Mesenchymal stem cell (in vitro differentiated cells and primary cell): ENCODE measurements at regions not wholly inside any gene's neighbourhood (a gene's known extent, or its start where the extent isn't known, plus 50 kb on each side); places are given as distances from the start of the nearest gene placed in this dataset.

Source experiments
- DNase-seq: peaks from one replicate; pipeline ENCODE4 v3.0.0-alpha.2; 2013
- H2AFZ ChIP-seq: one replicate; pipeline ENCODE4 v1.6.1; 2013; ENCODE audit warnings: low read depth, mild to moderate bottlenecking, control low read depth, inconsistent platforms, low read length, moderate library complexity
- H2AK5ac ChIP-seq: 2 replicates; pipeline ENCODE4 v1.6.1; 2013; ENCODE audit warnings: low read length, moderate library complexity, mild to moderate bottlenecking, inconsistent platforms; ENCODE audit not compliant: severe bottlenecking
- H2BK120ac ChIP-seq: one replicate; pipeline ENCODE4 v1.6.1; 2013; ENCODE audit warnings: low read depth, mild to moderate bottlenecking, inconsistent platforms, low read length, moderate library complexity
- H2BK12ac ChIP-seq, 2 experiments: one replicate each; pipeline ENCODE4 v1.6.1; 2013; ENCODE audit warnings: inconsistent platforms in 2 of 2, low read length in 2 of 2, mild to moderate bottlenecking in 2 of 2, moderate library complexity in 2 of 2, control low read depth in 1 of 2
- H2BK15ac ChIP-seq: one replicate; pipeline ENCODE4 v1.6.1; 2013; ENCODE audit warnings: mild to moderate bottlenecking, low read depth, inconsistent platforms; ENCODE audit not compliant: poor library complexity, severe bottlenecking
- H2BK5ac ChIP-seq: 2 replicates; pipeline ENCODE4 v1.6.1; 2013; ENCODE audit warnings: low read depth, mild to moderate bottlenecking, low read length, control low read depth, inconsistent platforms; ENCODE audit not compliant: poor library complexity, severe bottlenecking
- H3K14ac ChIP-seq, 2 experiments: one replicate each; pipeline ENCODE4 v1.6.1; 2013; ENCODE audit warnings: inconsistent platforms in 2 of 2, low read length in 2 of 2, control low read depth in 1 of 2, mild to moderate bottlenecking in 1 of 2, moderate library complexity in 1 of 2
- H3K18ac ChIP-seq, 2 experiments: one replicate each; pipeline ENCODE4 v1.6.1; 2013; ENCODE audit warnings: inconsistent platforms in 2 of 2, low read length in 2 of 2, control low read depth in 1 of 2, low read depth in 1 of 2, mild to moderate bottlenecking in 1 of 2
- H3K23ac ChIP-seq, 2 experiments: one replicate each; pipeline ENCODE4 v1.6.1; 2013; ENCODE audit warnings: inconsistent platforms in 2 of 2, low read length in 2 of 2, mild to moderate bottlenecking in 2 of 2, moderate library complexity in 2 of 2, control low read depth in 1 of 2
- H3K27ac ChIP-seq: 2 replicates; pipeline ENCODE4 v1.5.1; 2013; ENCODE audit warnings: mild to moderate bottlenecking, moderate library complexity, low read length, control low read depth, inconsistent platforms; ENCODE audit not compliant: poor library complexity, severe bottlenecking
- H3K27me3 ChIP-seq, 2 experiments: 2 replicates each; pipeline versions ENCODE4 v1.6.1 to v1.7.0; 2013; ENCODE audit warnings: low read length in 2 of 2, mild to moderate bottlenecking in 2 of 2, moderate library complexity in 2 of 2, control low read depth in 1 of 2, inconsistent platforms in 1 of 2; ENCODE audit not compliant: control insufficient read depth in 1 of 2, insufficient read depth in 1 of 2
- H3K36me3 ChIP-seq, 2 experiments: 2 replicates each; pipeline versions ENCODE4 v1.6.1 to v1.7.0; 2013; ENCODE audit warnings: low read length in 2 of 2, control low read depth in 1 of 2, inconsistent platforms in 1 of 2, low read depth in 1 of 2, mild to moderate bottlenecking in 1 of 2; ENCODE audit not compliant: insufficient read depth in 2 of 2, control insufficient read depth in 1 of 2
- H3K4ac ChIP-seq, 2 experiments: one replicate each; pipeline ENCODE4 v1.6.1; 2013; ENCODE audit warnings: inconsistent platforms in 2 of 2, low read length in 2 of 2, mild to moderate bottlenecking in 2 of 2, moderate library complexity in 2 of 2, control low read depth in 1 of 2, low read depth in 1 of 2
- H3K4me1 ChIP-seq: 2 replicates; pipeline ENCODE4 v1.6.1; 2013; ENCODE audit warnings: low read depth, low read length, control low read depth; ENCODE audit not compliant: control insufficient read depth, insufficient read depth
- H3K4me2 ChIP-seq: 2 replicates; pipeline ENCODE4 v1.6.1; 2013; ENCODE audit warnings: low read length, mild to moderate bottlenecking, inconsistent platforms; ENCODE audit not compliant: poor library complexity, severe bottlenecking
- H3K4me3 ChIP-seq, 2 experiments: 2 replicates each; pipeline versions ENCODE4 v1.5.1 to v1.7.0; 2013; ENCODE audit warnings: low read length in 2 of 2, mild to moderate bottlenecking in 2 of 2, control low read depth in 1 of 2, low read depth in 1 of 2; ENCODE audit not compliant: insufficient read depth in 1 of 2
- H3K79me1 ChIP-seq: replicated peaks from 2 replicates; pipeline ENCODE4 v1.6.1; 2013; ENCODE audit warnings: mild to moderate bottlenecking, control low read depth, low read length, inconsistent platforms; ENCODE audit not compliant: poor library complexity, severe bottlenecking
- H3K9ac ChIP-seq: 2 replicates; pipeline ENCODE4 v1.7.0; 2013; ENCODE audit warnings: mild to moderate bottlenecking, low read length, moderate library complexity
- H3K9me3 ChIP-seq: 2 replicates; pipeline ENCODE4 v1.7.0; 2013; ENCODE audit warnings: mild to moderate bottlenecking, low read length; ENCODE audit not compliant: control insufficient read depth
- H4K8ac ChIP-seq: one replicate; pipeline ENCODE4 v1.6.1; 2013; ENCODE audit warnings: inconsistent platforms, mild to moderate bottlenecking, low read length, moderate library complexity
- H4K91ac ChIP-seq: one replicate; pipeline ENCODE4 v1.6.1; 2013; ENCODE audit warnings: mild to moderate bottlenecking, low read length, inconsistent platforms
- WGBS: methylation state at CpG from one replicate; pipeline ENCODE4 v1.1.7; 2013; ENCODE audit warnings: mixed read lengths; 5-methylcytosine and 5-hydroxymethylcytosine counted together

GRCh38 chr5:97417986-97418385 lies 234.9 kb upstream of the RIOK2 start:
- no peak overlapping the region for H2AK5ac ChIP-seq
- no peak for DNase-seq
- no peak overlapping the region for H2BK12ac ChIP-seq
- H3K18ac ChIP-seq = no peak overlapping the region
- no peaks in the 10 kb centered on the region for H3K4me1 ChIP-seq
- no peaks in the 10 kb centered on the region for H3K36me3 ChIP-seq
- H3K9me3 ChIP-seq = no peaks in the 10 kb centered on the region
- no peak overlapping the region for H3K4ac ChIP-seq
- H3K79me1 ChIP-seq = no peaks in the 10 kb centered on the region
- H2BK5ac ChIP-seq = no peak overlapping the region
- no peak overlapping the region for H2AFZ ChIP-seq
- H3K27ac ChIP-seq = no peak overlapping the region
- H3K14ac ChIP-seq = no peak overlapping the region
- no peak overlapping the region for H3K4me3 ChIP-seq
- H2BK15ac ChIP-seq = no peak overlapping the region
- no peak overlapping the region for H3K9ac ChIP-seq
- no peak overlapping the region for H3K4me2 ChIP-seq
- H3K23ac ChIP-seq = no peak overlapping the region
- no peak overlapping the region for H4K8ac ChIP-seq
- H4K91ac ChIP-seq = no peak overlapping the region
- H2BK120ac ChIP-seq = no peak overlapping the region
- no peaks in the 10 kb centered on the region for H3K27me3 ChIP-seq

GRCh38 chr5:97418462-97418861 lies 235.4 kb upstream of the RIOK2 start:
- Histone ChIP-seq H3K4ac (no peak overlapping the region), H2BK120ac (no peak overlapping the region), H3K4me1 (no peaks in the 10 kb centered on the region), H3K4me2 (no peak overlapping the region), H3K79me1 (no peaks in the 10 kb centered on the region), H3K9ac (no peak overlapping the region), H3K4me3 (no peak overlapping the region), H3K23ac (no peak overlapping the region), H2BK15ac (no peak overlapping the region), H2AFZ (no peak overlapping the region), H3K9me3 (no peaks in the 10 kb centered on the region), H3K27ac (no peak overlapping the region), H2AK5ac (no peak overlapping the region), H3K14ac (no peak overlapping the region), H2BK12ac (no peak overlapping the region), H3K36me3 (no peaks in the 10 kb centered on the region), H4K91ac (no peak overlapping the region), H3K18ac (no peak overlapping the region), H2BK5ac (no peak overlapping the region), H3K27me3 (no peaks in the 10 kb centered on the region), H4K8ac (no peak overlapping the region)
- WGBS = 91% methylated on average over 1 of the region's 1 CpG
- no peak for DNase-seq

- H3K18ac ChIP-seq = no peak overlapping the region
- H3K27me3 ChIP-seq = no peaks in the 10 kb centered on the region
- WGBS = 8% methylated on average over 1 of the region's 1 CpG
- no peaks in the 10 kb centered on the region for H3K9me3 ChIP-seq
- H3K79me1 ChIP-seq = no peaks in the 10 kb centered on the region
- no peak overlapping the region for H2BK15ac ChIP-seq
- no peak overlapping the region for H2AK5ac ChIP-seq
- H3K4ac ChIP-seq = no peak overlapping the region
- no peak overlapping the region for H3K23ac ChIP-seq
- H3K36me3 ChIP-seq = no peaks in the 10 kb centered on the region
- no peak overlapping the region for H2BK120ac ChIP-seq
- H3K14ac ChIP-seq = no peak overlapping the region
- no peak overlapping the region for H3K9ac ChIP-seq
- no peaks in the 10 kb centered on the region for H3K4me1 ChIP-seq
- no peak overlapping the region for H3K4me3 ChIP-seq
- H3K4me2 ChIP-seq = no peak overlapping the region
- H2AFZ ChIP-seq = no peak overlapping the region
- DNase-seq = peak; percentile 57
- H2BK5ac ChIP-seq = no peak overlapping the region
- H4K91ac ChIP-seq = no peak overlapping the region
- H2BK12ac ChIP-seq = no peak overlapping the region
- no peak overlapping the region for H4K8ac ChIP-seq
- no peak overlapping the region for H3K27ac ChIP-seq
Measured at GRCh38 chr5:97420646-97421045, 237.6 kb upstream of the RIOK2 start.

GRCh38 chr5:97422678-97423077 lies 239.6 kb upstream of the RIOK2 start:
- Histone ChIP-seq H3K36me3 (no peaks in the 10 kb centered on the region), H3K9ac (no peak overlapping the region), H3K27me3 (no peaks in the 10 kb centered on the region), H2BK15ac (no peak overlapping the region), H3K4me2 (no peak overlapping the region), H3K27ac (no peak overlapping the region), H3K9me3 (no peaks in the 10 kb centered on the region), H3K14ac (no peak overlapping the region), H3K4me1 (no peaks in the 10 kb centered on the region), H2AK5ac (no peak overlapping the region), H2BK12ac (no peak overlapping the region), H3K4ac (no peak overlapping the region), H4K91ac (no peak overlapping the region), H3K23ac (no peak overlapping the region), H2AFZ (no peak overlapping the region), H4K8ac (no peak overlapping the region), H3K79me1 (no peaks in the 10 kb centered on the region), H2BK5ac (no peak overlapping the region), H2BK120ac (no peak overlapping the region), H3K4me3 (no peak overlapping the region), H3K18ac (no peak overlapping the region)
- no peak for DNase-seq
- WGBS = 73% methylated on average over 3 of the region's 3 CpGs
